GM19397 (cell line): ENCODE measurements at regions not wholly inside any gene's neighbourhood (a gene's known extent, or its start where the extent isn't known, plus 50 kb on each side); places are given as distances from the start of the nearest gene placed in this dataset.
"Not testable (repeated sequence)": the region's sequence is repeated elsewhere in the genome, so short reads cannot be mapped to it uniquely, and the experiment has no call there.

ENCODE experiments used
- ATAC-seq: cut with Tn5 transposase; IDR thresholded peaks from one replicate; pipeline ENCODE4 v1.9.1; 2021; ENCODE audit warnings: mild to moderate bottlenecking, moderate library complexity; ENCODE audit not compliant: unreplicated experiment

- no peak for ATAC-seq
Measured at GRCh38 chr1:209132736-209133467, 450.6 kb upstream of the CAMK1G start.

- no peak for ATAC-seq
Measured at GRCh38 chr1:209134001-209134400, 449.5 kb upstream of the CAMK1G start.

- ATAC-seq = no peak
Measured at GRCh38 chr1:209143916-209144315, 439.6 kb upstream of the CAMK1G start.

- no peak for ATAC-seq
Measured at GRCh38 chr1:209150114-209150513, 433.4 kb upstream of the CAMK1G start.

GRCh38 chr1:209153411-209153810, 430.1 kb upstream of the CAMK1G start:
- ATAC-seq = no peak

- ATAC-seq = no peak
Measured at GRCh38 chr1:209154912-209155311, 428.6 kb upstream of the CAMK1G start.

- ATAC-seq = no peak
Measured at GRCh38 chr1:209155546-209155945, 428.0 kb upstream of the CAMK1G start.

GRCh38 chr1:209156991-209157390, 426.5 kb upstream of the CAMK1G start:
- no peak for ATAC-seq

GRCh38 chr1:209157546-209158249, 425.8 kb upstream of the CAMK1G start:
- no peak for ATAC-seq

GRCh38 chr1:209158851-209159250, 424.7 kb upstream of the CAMK1G start:
- no peak for ATAC-seq

- ATAC-seq = no peak
Measured at GRCh38 chr1:209160230-209160629, 423.3 kb upstream of the CAMK1G start.

- ATAC-seq = no peak
Measured at GRCh38 chr1:209162651-209163050, 420.9 kb upstream of the CAMK1G start.

- no peak for ATAC-seq
Measured at GRCh38 chr1:209168204-209168603, 415.3 kb upstream of the CAMK1G start.

- ATAC-seq = no peak
Measured at GRCh38 chr1:209171151-209171550, 412.4 kb upstream of the CAMK1G start.

- ATAC-seq = no peak
Measured at GRCh38 chr1:209172286-209172685, 411.2 kb upstream of the CAMK1G start.

GRCh38 chr1:209172792-209173542, 410.5 kb upstream of the CAMK1G start:
- not testable (repeated sequence) for ATAC-seq

GRCh38 chr1:209173796-209174195, 409.7 kb upstream of the CAMK1G start:
- ATAC-seq = not testable (repeated sequence)

GRCh38 chr1:209176866-209177430, 406.6 kb upstream of the CAMK1G start:
- ATAC-seq = no peak

- no peak for ATAC-seq
Measured at GRCh38 chr1:209183195-209183594, 400.3 kb upstream of the CAMK1G start.

GRCh38 chr1:209187589-209187988, 395.9 kb upstream of the CAMK1G start:
- ATAC-seq = no peak

- ATAC-seq = peak; percentile 60
Measured at GRCh38 chr1:209190591-209191261, 392.8 kb upstream of the CAMK1G start.
